Heart right ventricle (tissue), 16 donors: ENCODE measurements at regions not wholly inside any gene's neighbourhood (a gene's known extent, or its start where the extent isn't known, plus 50 kb on each side); places are given as distances from the start of the nearest gene placed in this dataset.

ENCODE experiments used
- ATAC-seq, 8 donors: fragments of 200-7000 bp; cut with Tn5 transposase; one replicate each; pipeline ENCODE4 v1.9.1; 2020; ENCODE audit warnings: mild to moderate bottlenecking in 8 of 8, moderate library complexity in 8 of 8, moderate number of reproducible peaks in 1 of 8
- DNase-seq, 2 donors: peaks; one replicate each; pipeline ENCODE4 v3.0.0-alpha.2; 2020
- H3K27ac ChIP-seq, 10 donors: fragments of 200-600 bp; sonication (generic) in 2 of 10; one replicate each; pipeline versions ENCODE4 v1.5.0 to v1.8.0; 2020 to 2022; ENCODE audit warnings: mild to moderate bottlenecking in 3 of 10
- H3K27me3 ChIP-seq, 7 donors: fragments of 200-600 bp; one replicate each; pipeline ENCODE4 v1.8.0; 2021 to 2022; ENCODE audit warnings: mild to moderate bottlenecking in 2 of 7
- H3K36me3 ChIP-seq, 9 donors: fragments of 200-600 bp; sonication (generic) in 1 of 9; one replicate each; pipeline versions ENCODE4 v1.5.0 to v1.8.0; 2020 to 2022; ENCODE audit warnings: mild to moderate bottlenecking in 2 of 9
- H3K4me1 ChIP-seq, 9 donors: fragments of 200-600 bp; sonication (generic) in 1 of 9; one replicate each; pipeline versions ENCODE4 v1.5.0 to v1.8.0; 2020 to 2022; ENCODE audit warnings: mild to moderate bottlenecking in 4 of 9
- H3K4me3 ChIP-seq, 10 donors: fragments of 200-600 bp; sonication (generic) in 2 of 10; one replicate each; pipeline versions ENCODE4 v1.5.0 to v1.8.0; 2020 to 2022; ENCODE audit warnings: mild to moderate bottlenecking in 7 of 10, moderate library complexity in 2 of 10
- H3K9me3 ChIP-seq, 11 donors: fragments of 200-600 bp in 10 of 11; sonication (generic) in 2 of 11; one replicate each; pipeline versions ENCODE4 v1.5.0 to v1.8.0; 2013 to 2022; ENCODE audit warnings: mild to moderate bottlenecking in 2 of 11, control low read depth in 1 of 11, moderate library complexity in 1 of 11
- WGBS, 2 donors: extraction: QIAGEN DNeasy Blood & Tissue Kit; methylation state at CpG; one replicate each; pipeline ENCODE4 v1.1.7; 2013; ENCODE audit warnings: inconsistent platforms in 1 of 2; 5-methylcytosine and 5-hydroxymethylcytosine counted together
- intact Hi-C, 10 donors: fragments of 100-400 bp; cut with DNase I; formaldehyde crosslinking; loops; one replicate each; pipeline versions ENCODE4 v1.11.1 to v1.14.2; 2022
- TF ChIP-seq, protein P1 (sequence below), 9 donors: fragments of 200-600 bp; sonication (generic) in 2 of 9; IDR thresholded peaks; one replicate each; pipeline versions ENCODE4 v1.5.0 to v1.8.0; 2021 to 2022; ENCODE audit warnings: antibody characterized with exemption in 9 of 9, mild to moderate bottlenecking in 5 of 9, moderate library complexity in 1 of 9
- donor health status: Arrhythmogenic right ventricular cardiomyopathy.
- donor health status: ischemic (EF 13 %, LVEDD 7.1; RV severe dilation, severe dysfunction).
- donor health status: healthy with polysubstance abuse.
- donor health status: DM: no; HTN: yes; CAD: no.
- donor health status: DM: no; HTN: no; CAD: no.
- donor health status: ischemic (EF 25% LVEDD 6.9; RV normal size, moderate dysfunction).
- donor health status: ischemic (EF 25% LVEDD 5.7; RV mildly dilated, moderate dysfunction).
- donor health status: healthy.
- donor health status: DM: yes; HTN: yes; CAD: no.
- donor health status: Ischemic cardiomyopathy.
- donor health status: ischemic (EF 35%, LVEDD 5.7; RV mildly dilated, moderate dysfunction).
- donor health status: nonischemic (EF 11% LVEDD 7.7; RV severe dilation, severe dysfunction).
- donor health status: DM: yes; HTN: yes; CAD: no.
- donor health status: PGD.
- donor health status: ischemic (EF 29% LVEDD 5.4; RV normal size, mild dysfunction).
- donor health status: nonischemic (EF 23%, LVEDD 6.1; RV moderate dilation, normal function).

DNA sequence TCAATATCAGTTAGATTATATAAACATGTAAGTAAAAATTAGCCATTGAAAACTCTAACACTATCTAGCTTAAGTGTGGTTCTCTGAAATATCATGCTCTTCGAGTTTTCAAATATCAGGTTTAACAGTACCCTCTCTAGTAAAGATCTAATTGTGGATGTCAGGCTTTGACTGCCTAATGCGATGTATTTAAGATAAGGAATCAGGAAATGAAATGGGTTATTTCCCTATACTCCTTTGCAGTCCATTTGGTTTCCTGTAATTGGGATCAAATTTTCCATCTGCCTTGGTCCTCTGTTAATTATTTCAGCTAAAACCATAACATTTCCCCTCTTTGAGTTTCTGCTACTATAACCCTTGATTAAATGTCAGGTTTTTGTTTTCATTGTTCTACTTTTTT, 361.3 kb upstream of the MMS22L start:
- TF ChIP-seq, protein P1, sequence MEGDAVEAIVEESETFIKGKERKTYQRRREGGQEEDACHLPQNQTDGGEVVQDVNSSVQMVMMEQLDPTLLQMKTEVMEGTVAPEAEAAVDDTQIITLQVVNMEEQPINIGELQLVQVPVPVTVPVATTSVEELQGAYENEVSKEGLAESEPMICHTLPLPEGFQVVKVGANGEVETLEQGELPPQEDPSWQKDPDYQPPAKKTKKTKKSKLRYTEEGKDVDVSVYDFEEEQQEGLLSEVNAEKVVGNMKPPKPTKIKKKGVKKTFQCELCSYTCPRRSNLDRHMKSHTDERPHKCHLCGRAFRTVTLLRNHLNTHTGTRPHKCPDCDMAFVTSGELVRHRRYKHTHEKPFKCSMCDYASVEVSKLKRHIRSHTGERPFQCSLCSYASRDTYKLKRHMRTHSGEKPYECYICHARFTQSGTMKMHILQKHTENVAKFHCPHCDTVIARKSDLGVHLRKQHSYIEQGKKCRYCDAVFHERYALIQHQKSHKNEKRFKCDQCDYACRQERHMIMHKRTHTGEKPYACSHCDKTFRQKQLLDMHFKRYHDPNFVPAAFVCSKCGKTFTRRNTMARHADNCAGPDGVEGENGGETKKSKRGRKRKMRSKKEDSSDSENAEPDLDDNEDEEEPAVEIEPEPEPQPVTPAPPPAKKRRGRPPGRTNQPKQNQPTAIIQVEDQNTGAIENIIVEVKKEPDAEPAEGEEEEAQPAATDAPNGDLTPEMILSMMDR (IDR thresholded peaks at IDR 0.05), result no peak
- ATAC-seq, result no peak
- H3K36me3 ChIP-seq, result no peaks in the 10 kb centered on the region
- 59 to 64% methylated on average over 2 of the region's 2 CpGs for WGBS, 2 donors
- DNase-seq, result no peak
- H3K4me3 ChIP-seq, result no peak overlapping the region
- intact Hi-C loops, result no loop called here
- peaks cover 0 to 26% (median 10%) of the 10 kb centered on the region in 11 donors for H3K9me3 ChIP-seq
- no peaks in the 10 kb centered on the region for H3K27me3 ChIP-seq
- H3K27ac ChIP-seq, result no peak overlapping the region
- no peaks in the 10 kb centered on the region for H3K4me1 ChIP-seq

GRCh38 chr6:97645757-97646156, 362.7 kb upstream of the MMS22L start:
- no peak overlapping the region for H3K27ac ChIP-seq
- TF ChIP-seq, protein P1 (IDR thresholded peaks at IDR 0.05), result no peak
- intact Hi-C loops, result no loop called here
- no peaks in the 10 kb centered on the region for H3K4me1 ChIP-seq
- whole genome bisulfite sequencing, 2 donors, result 55 to 67% methylated on average over 2 of the region's 2 CpGs
- H3K36me3 ChIP-seq, result no peaks in the 10 kb centered on the region
- no peaks in the 10 kb centered on the region for H3K27me3 ChIP-seq
- H3K4me3 ChIP-seq, result no peak overlapping the region
- ATAC-seq (no peak), DNase-seq (no peak)
- H3K9me3 ChIP-seq, result peaks cover 0 to 12% (median 0%) of the 10 kb centered on the region in 11 donors

DNA sequence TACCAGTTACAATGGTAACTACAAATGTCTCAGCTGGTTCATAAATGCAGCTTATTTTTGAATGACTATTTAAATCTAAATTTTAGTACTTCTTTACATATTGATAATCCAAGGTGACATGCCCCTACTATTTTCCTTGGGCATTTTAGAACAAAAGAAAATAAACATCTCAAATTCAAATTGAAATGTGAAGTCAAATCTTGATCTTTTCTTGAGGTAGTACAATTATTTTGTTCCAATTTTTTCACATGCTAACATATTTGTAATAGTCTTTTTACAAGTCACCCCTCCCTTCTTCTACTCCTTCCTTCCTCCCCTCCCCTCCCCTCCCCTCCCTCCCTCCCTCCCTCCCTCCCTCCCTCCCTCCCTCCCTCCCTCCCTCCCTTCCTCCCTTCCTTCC, 370.1 kb upstream of the MMS22L start:
- H3K27me3 ChIP-seq, result no peaks in the 10 kb centered on the region
- H3K4me3 ChIP-seq, result no peak overlapping the region
- H3K9me3 ChIP-seq, result peaks cover 0 to 12% (median 0%) of the 10 kb centered on the region in 11 donors
- H3K27ac ChIP-seq, result no peak overlapping the region
- no peaks in the 10 kb centered on the region for H3K36me3 ChIP-seq
- no peaks in the 10 kb centered on the region for H3K4me1 ChIP-seq
- no peak for DNase-seq
- ATAC-seq, result no peak
- intact Hi-C loops, result no loop called here
- TF ChIP-seq, protein P1 (IDR thresholded peaks at IDR 0.05), result no peak

GRCh38 chr6:97653517-97653916, 370.5 kb upstream of the MMS22L start:
- Histone ChIP-seq H3K9me3 (peaks cover 0 to 12% (median 0%) of the 10 kb centered on the region in 11 donors), H3K4me1 (no peaks in the 10 kb centered on the region), H3K27me3 (no peaks in the 10 kb centered on the region), H3K4me3 (no peak overlapping the region), H3K27ac (no peak overlapping the region), H3K36me3 (no peaks in the 10 kb centered on the region)
- TF ChIP-seq, protein P1 (IDR thresholded peaks at IDR 0.05), result no peak
- intact Hi-C loops, result no loop called here
- ATAC-seq (no peak), DNase-seq (no peak)

DNA sequence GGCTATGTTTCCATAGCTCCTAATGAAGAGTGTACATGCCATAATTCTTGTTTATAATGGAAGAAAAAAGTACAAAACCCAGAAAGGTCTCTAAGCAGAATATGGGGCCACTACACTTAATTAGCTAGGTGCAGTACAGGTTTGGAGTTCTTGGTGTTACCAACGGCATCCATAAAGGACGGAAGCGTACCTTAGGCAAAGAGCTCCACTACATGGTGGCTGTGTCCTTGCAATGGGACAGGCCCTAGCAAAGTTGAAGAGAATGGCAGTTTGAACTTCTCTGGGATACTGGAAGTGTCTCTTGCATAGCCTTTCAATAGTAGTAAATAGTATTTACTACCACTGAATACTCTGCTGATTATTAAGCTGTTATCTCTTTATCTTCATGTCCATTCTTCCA, 371.7 kb upstream of the MMS22L start:
- Histone ChIP-seq H3K4me3 (no peak overlapping the region), H3K36me3 (no peaks in the 10 kb centered on the region), H3K27me3 (no peaks in the 10 kb centered on the region), H3K9me3 (peaks cover 0 to 12% (median 0%) of the 10 kb centered on the region in 11 donors), H3K4me1 (no peaks in the 10 kb centered on the region), H3K27ac (no peak overlapping the region)
- TF ChIP-seq, protein P1 (IDR thresholded peaks at IDR 0.05), result no peak
- 89 to 92% methylated on average over 3 of the region's 3 CpGs for WGBS, 2 donors
- intact Hi-C loops, result no loop called here
- DNase-seq (no peak), ATAC-seq (no peak)
